K562 (cell line): ENCODE measurements at regions not wholly inside any gene's neighbourhood (a gene's known extent, or its start where the extent isn't known, plus 50 kb on each side); places are given as distances from the start of the nearest gene placed in this dataset.

Experiments
- FOSL1 ChIP-seq: fragments of 200-800 bp; sonication (Bioruptor generic); conservative IDR thresholded peaks from 2 replicates; pipeline ENCODE4 v1.6.1; 2016; ENCODE audit warnings: missing genetic modification characterization, missing compliant biosample characterization
- HSF4 ChIP-seq: fragments of 250-450 bp; sonication (Bioruptor Pico); IDR thresholded peaks from 2 replicates; pipeline ENCODE4 v2.1.2; 2022; ENCODE audit warnings: mild to moderate bottlenecking, moderate library complexity, borderline replicate concordance
- NRF1 ChIP-seq, 2 experiments: fragments of 450-650 bp; IDR thresholded peaks in 1 of 2; conservative IDR thresholded peaks in 1 of 2; 2 replicates each; pipeline ENCODE4 v1.6.1; 2014; ENCODE audit warnings: mild to moderate bottlenecking in 2 of 2
- POLR2AphosphoS5 ChIP-seq: IDR thresholded peaks from 2 replicates; pipeline ENCODE4 v1.6.1; 2011; ENCODE audit warnings: mild to moderate bottlenecking, low read depth, low read length, moderate library complexity; ENCODE audit not compliant: control insufficient read depth, insufficient read depth
- ZKSCAN8 ChIP-seq: fragments of 200-800 bp; sonication (Bioruptor generic); IDR thresholded peaks from 2 replicates; pipeline ENCODE4 v1.6.1; 2016; ENCODE audit warnings: missing genetic modification characterization, missing compliant biosample characterization
- TF ChIP-seq, protein P1 (sequence below), 3 experiments: IDR thresholded peaks in 2 of 3; conservative IDR thresholded peaks in 1 of 3; 2 replicates each; pipeline ENCODE4 v1.5.1; 2011 to 2012; ENCODE audit warnings: low read length in 3 of 3, mild to moderate bottlenecking in 3 of 3, control low read depth in 2 of 3, improper control_type of control experiment in 1 of 3, inconsistent platforms in 1 of 3, low read depth in 1 of 3, mixed read lengths in 1 of 3, moderate library complexity in 1 of 3; ENCODE audit not compliant: insufficient read depth in 2 of 3

DNA sequence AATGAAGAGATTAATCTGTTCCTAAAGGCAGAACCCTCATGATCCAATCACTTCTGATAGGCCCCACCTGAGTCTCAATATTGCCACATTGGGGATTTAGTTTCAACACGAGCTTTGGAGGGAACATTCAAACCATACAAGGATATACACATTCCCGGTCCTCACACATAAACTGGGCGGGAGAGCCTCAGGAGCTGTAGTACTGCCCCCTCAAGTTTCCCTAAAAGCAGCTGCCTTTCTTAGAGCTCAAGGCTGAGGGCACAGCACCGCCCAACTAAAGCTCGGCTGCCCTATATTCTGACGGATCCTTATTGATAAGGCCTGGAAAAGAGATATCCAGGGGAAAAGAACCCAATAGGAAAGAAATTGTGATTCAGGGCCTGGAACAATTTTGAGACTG, 83.0 kb downstream of the GADD45G start:
- TF ChIP-seq HSF4 (CRISPR knock-in tag): no peak
- no peak for TF ChIP-seq NRF1 (conservative IDR thresholded peaks at IDR 0.05 in 1 of 2, IDR thresholded peaks at IDR 0.05 in 1 of 2)
- TF ChIP-seq, protein P1, sequence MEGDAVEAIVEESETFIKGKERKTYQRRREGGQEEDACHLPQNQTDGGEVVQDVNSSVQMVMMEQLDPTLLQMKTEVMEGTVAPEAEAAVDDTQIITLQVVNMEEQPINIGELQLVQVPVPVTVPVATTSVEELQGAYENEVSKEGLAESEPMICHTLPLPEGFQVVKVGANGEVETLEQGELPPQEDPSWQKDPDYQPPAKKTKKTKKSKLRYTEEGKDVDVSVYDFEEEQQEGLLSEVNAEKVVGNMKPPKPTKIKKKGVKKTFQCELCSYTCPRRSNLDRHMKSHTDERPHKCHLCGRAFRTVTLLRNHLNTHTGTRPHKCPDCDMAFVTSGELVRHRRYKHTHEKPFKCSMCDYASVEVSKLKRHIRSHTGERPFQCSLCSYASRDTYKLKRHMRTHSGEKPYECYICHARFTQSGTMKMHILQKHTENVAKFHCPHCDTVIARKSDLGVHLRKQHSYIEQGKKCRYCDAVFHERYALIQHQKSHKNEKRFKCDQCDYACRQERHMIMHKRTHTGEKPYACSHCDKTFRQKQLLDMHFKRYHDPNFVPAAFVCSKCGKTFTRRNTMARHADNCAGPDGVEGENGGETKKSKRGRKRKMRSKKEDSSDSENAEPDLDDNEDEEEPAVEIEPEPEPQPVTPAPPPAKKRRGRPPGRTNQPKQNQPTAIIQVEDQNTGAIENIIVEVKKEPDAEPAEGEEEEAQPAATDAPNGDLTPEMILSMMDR (IDR thresholded peaks at IDR 0.05 in 2 of 3, conservative IDR thresholded peaks at IDR 0.05 in 1 of 3; ENCODE audit: insufficient read depth in 2 of 3, low read depth in 1 of 3, low read length in 3 of 3): no peak
- TF ChIP-seq FOSL1 (tag): no peak
- no peak for TF ChIP-seq ZKSCAN8
- no peak for TF ChIP-seq POLR2AphosphoS5
